GM18907 (cell line): ENCODE measurements at regions not wholly inside any gene's neighbourhood (a gene's known extent, or its start where the extent isn't known, plus 50 kb on each side); places are given as distances from the start of the nearest gene placed in this dataset.

Source experiments
- ATAC-seq: cut with Tn5 transposase; IDR thresholded peaks from one replicate; pipeline ENCODE4 v1.9.1; 2021; ENCODE audit warnings: mild to moderate bottlenecking, moderate library complexity; ENCODE audit not compliant: unreplicated experiment

DNA sequence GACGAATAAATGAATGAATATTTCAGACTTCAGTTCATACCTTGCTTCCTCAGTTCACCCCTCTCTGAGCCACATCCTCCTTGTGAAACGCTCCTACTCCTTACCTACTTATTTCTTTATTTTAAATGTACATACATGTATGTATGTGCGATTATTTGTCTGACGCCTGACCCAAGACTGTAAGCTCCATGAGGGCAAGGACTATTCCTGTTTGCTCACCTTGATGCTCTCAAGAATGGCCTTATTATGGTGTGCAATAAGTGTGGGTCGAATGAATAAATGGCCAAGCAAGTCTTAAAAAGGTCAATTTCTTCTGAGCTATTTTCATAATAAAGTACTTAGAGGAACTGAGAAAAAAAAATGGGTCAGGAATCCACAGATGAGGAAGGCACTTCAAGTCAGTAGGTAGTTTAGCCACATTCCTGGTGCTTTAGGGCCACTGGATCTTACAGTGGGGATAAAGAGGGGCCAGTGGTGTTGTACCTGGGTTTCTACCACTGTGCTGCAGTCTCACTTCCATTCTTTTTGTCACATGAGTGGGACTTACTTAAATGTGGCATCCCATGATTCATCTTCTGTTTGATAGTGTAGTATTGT is 74.7 kb downstream of the SDC1 start:
- ATAC-seq, result no peak

DNA sequence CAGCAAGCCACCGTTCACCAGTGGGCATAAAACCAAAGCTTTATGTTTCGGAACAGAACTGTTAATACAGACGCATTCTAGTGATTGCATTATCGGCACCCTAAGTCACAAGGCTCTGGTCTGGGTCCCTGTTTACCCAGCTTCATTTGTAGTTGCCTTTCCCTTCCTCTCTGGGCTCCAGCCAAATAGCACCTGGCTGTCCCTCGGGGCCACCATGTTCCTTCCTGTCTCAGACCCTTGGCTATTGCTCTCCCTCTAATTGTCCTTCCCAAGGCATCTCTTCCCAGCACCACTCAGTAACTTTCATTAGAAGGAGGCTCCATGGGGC is 75.3 kb downstream of the SDC1 start:
- ATAC-seq, result no peak

DNA sequence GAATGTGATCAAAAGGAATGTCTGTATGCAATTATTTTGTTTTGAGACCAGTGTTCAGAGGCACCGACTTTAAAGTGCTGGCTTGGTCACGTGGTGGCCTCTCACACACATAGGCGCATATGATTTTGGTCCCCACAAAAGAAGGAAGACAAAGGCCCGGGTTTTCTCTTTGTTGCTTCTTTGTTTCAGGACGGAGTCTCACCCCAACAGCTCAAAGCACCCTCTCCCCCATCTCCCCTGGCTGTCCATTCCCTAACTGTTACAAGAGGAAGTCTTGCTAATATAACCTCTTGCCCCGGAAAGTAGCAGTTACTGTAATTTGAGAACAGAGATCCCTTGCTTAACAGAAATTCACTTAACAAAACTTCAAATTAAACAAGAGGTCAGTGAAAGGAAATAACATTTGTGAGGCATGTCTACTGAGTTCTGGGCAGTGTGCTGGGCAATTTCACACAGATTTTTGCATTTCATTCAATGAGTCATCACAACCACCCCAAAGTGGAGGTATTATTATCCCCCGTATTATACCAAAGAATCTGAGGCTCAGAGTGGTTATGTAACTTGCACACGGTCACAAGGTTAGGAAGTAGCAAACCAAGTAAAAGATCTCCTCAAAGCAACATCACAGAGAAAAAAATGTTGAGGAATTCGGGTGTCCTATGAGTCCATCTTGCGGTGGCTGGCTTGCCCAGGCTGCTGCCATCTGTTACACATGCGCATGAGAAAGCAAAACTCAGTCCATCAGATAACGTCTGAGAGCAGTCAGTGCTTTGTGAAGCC is 75.8 kb downstream of the SDC1 start:
- no peak for ATAC-seq

DNA sequence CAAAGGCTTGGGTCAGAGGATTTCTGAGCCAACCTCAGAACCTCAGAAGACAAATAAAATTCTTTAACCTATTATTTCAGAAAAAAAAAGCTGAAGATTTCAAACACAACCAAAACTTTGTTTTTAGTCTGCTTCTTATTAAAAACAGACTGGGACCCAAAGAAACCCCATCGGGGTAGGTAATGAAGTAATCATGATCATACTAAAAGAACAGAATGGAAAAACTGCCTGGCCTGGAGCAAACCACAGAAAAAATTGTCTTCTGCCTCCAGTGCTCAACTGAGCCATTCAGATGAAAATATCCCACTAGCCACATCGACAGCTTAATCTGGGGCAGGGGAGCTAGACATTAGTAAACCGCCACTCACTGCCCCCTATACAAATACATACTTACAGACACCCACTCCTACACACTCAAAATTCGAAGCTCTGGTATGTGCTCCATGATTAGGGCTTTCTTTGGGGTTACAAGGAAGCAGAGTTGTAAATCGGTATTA is 76.5 kb downstream of the SDC1 start:
- no peak for ATAC-seq

DNA sequence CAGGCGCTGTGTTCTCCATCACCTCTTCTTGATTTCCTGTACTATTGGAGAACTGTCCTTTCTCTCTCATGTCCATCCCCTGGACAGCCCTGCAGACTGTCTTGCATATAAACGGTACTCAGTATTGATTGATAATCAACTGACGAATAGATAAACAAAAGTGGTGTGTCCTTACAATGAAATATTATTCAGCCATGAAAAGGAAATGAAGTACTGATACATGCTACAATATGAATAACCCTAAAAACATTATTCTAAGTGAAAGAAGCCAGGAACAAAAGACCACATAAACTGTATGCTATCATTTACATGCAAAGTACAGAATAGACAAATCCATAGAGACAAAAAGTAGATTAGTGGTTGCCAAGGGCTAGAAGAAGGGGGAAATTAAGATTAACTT is 77.6 kb downstream of the SDC1 start:
- ATAC-seq, result no peak

DNA sequence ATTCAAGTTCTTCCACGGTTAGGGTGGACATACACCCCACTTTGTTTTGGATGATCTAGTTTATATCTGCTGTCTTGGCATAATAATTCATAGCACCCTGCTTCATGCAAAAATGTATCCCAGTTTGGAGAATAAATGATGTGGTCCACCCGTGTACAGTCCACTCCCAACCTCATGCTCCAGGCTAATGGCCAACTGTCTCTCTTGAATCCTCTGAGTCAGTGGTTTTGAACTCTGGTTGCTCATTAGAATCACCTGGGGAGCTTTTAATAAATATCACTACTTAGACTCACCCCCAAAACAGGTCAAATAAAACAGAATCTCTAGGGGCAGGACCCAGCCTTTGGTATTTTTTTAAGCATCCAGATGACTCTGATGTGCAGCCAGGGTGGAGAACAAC is 78.5 kb downstream of the SDC1 start:
- no peak for ATAC-seq

DNA sequence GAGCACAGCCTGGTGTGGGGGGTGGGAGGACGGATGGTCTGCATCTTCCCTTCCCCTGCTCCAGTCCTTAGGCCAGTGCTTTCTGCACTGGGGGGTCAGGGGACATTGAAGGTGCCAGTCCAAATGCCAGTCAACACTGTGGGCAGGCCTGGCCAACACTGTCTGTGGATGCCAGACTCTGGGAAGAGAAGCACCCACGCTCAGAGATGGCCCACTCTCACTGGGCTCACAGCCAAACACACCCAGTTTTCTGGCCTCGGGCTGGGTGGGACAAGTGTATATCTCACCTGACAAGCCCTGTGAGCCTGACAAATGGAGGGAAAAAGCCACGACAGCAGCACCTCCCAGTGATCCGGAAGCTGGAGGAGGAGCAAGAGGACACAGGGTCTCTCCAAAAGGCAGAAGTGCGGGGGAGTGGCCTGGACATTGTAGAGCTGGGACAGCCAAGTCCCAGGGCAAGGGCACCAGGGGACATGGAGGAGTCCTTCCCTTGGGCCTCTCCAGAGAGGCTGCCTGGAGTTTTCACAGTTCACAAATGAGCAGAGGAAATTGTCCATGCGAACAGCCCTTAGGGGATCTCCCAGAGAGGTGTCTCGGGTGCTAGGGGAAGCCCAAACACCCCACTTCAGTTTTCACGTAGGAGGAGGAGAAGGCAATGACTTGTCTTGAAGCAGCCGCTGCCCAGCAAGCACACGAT is 79.3 kb downstream of the SDC1 start:
- peak; percentile 84 for ATAC-seq

DNA sequence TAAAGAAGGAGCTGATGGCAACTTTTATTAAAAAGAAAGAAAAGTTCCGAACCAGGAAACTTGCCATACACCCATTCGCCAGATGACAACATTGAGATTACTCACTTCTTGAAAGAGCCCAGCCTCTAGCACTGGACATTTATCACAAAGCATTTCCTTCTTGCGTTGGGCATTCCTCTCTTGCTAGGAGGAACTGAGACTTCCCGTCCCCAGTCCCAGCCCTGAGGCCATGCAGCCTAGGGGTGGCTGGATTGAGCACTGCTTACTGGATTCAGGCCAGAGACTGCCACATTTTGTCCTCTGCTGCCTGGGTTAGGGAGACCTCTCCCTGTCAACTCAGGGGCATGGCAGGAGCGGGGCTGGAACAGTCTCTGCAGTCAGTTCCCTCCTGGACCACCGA is 80.1 kb downstream of the SDC1 start:
- ATAC-seq, result no peak

DNA sequence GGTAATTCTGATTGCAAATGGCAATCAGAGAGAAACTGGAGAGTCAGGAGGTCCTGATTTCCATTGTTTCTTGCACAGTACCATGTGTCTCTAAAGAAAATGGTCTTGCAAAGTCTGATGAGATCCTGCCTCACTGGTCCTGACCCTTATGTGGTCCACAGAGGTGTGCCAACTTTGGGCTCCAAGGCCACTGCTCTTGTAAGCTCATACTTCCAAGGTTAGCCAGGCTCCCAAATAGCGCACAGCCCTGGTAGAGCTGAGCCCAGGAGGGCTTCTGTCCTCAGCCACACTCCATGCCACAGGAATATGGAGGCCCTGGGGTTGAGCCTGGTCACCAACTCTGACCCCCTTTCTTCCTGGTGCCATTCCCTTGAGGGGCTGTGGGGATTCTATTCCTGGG is 80.7 kb downstream of the SDC1 start:
- no peak for ATAC-seq

DNA sequence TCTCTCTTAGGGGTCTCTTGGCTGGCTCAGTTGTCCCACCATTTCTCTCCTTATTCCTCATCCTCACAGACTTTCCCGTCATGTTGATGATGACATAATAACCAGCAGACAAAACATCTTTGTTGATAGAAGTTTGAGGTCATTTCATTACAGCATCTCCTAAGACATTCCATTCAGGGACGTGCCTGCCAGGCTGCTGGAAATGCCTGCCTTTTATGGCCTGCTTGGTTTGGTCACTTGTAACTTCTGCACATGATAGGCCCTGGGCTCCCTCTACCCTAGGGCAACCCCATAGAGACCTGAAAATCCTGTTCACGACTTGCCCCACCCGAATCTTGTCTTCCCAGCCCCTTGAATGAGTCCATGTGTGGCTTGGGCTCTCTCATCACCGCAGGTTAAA is 81.7 kb downstream of the SDC1 start:
- no peak for ATAC-seq

DNA sequence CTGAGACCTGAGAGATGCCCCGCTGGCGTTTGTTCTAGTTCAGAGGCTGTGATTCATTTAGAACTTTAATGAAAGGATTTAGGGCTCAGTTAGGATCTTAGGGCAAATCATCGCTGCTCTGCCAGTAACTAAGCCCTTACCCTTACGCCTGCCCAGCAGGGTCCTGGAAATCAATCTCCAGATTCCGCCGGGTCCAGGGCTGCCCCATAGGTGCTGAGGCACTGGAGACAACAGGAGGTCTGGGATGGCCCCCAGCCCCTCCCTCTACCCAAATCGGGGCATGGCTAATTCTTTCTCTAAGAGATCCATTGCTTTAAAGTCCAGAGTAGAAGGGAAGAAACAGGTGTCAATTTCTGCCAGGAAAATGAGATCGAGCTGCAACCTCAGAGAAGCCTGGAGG is 83.1 kb downstream of the SDC1 start:
- no peak for ATAC-seq

DNA sequence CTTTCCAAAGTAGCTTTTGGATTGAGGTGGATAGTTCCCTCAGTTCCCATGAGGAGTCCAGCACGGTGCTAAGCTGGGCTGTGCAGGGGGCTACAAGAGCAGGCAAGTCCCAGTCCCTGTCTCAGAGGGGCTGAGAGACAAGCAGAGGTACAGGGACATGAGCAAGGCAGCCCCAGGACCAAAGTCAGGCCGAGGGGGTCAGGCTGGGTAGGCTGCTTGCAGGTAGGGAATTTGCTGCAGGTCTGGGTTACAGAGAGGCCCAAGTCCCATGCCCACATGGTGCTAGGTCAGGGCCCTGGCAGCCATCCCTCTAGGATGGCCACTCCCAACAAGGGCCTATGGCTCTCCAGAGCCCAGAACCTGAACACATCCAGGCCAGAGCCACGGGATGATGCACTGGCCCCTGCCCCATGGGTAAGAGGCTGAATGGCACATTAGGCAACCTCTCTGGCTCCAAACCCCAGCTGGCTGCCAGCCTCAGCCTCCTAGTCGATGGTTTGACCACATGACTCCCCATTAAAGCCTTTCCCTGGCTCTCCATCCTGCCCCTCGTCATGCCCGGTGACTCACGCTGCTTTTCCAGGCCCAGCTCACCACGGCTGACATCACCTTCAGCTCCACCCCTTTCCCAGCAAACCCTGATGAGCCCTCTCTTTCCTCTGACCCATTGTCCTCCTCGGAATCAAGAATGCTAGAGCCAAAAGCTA is 83.7 kb downstream of the SDC1 start:
- ATAC-seq, result no peak

DNA sequence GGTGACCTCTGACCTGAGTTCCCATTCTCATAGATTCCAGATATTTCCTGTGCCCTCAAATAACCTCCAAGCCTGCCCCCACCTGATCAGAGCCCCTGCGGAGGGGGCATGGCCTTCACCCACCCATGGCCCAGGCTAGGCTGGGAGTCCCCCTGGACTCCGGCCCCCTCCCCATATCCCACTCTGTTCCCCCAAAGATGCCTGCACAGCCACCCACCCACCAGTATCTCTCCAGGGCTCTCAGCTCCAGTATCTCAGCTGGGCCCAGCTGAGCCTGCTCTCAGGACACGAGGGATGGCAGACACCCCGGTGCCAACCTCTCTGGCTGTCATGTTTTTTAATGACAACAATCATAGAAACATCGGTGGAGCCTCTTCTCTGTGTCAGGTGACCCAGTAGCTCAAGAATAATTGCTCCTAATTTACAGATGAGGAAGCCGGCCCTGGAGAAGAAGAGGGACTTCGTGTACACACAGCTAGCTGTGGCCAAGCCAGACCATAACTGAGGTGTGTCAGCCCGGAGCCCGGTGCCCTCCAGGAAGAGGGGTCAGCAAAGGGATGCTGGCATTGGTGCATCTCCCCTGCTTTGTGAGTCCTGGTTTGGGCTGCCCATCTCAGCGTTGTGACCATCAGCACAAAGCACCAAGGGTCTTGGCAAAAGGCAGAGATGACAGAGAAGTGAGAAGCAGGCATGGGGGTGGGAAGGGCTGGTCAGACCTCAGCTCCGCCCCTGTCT is 84.4 kb downstream of the SDC1 start:
- ATAC-seq, result no peak

DNA sequence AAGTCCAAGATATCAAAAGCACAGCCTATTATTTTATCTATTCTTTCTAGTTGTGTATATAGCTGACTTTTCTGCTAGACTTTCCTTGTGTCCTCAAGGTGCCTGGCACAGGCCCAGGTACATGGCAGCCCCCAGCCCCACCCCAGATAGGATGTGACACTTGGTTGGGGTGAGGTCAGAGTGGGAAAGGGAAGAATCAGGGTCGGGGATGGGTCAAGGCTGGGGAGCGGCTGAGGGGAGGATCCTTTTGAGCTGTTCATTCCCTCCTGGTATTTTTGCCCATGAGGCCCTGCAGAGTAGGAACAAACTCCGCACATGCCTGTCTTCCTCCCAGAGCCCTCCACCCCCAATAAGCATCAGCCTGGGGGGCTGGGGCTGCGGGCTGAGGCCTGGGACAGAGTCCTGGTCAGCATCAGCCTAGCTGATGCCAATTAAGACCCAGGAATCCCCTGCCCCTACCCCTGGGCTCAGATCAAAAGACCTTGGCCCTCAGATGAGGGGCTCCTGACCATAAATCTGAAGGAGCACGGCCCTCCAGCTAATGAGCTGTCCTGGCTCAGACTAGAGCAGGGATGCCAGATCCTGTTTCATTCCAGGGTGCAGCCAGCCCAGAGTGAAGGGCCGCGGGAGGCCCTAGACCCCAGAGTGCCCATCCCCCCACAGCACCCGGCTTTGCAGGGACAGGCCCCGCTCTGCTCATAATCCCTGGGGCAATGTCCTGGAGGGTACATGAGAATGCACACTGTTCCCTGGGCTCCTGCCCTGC is 85.3 kb downstream of the SDC1 start:
- ATAC-seq, result no peak

DNA sequence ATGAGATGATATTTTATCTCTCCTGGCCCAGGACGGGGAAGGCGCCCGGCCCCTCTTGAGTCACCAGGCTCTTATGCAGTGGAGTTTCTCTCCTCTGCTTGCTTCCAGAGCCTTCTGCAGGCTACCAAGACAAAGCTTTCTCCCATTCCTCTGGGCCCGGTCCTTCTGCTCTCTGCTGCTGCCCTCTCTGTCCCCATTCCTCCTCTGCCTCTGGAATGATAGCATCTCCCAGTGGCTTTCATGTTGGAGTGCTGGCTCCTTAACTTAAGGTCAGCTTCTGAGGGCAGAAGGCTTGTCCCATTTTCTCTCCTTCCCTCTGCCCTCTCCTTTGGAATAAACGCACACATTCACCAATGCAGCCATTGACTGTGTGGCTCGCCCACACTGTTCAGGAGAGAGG is 86.2 kb downstream of the SDC1 start:
- no peak for ATAC-seq

DNA sequence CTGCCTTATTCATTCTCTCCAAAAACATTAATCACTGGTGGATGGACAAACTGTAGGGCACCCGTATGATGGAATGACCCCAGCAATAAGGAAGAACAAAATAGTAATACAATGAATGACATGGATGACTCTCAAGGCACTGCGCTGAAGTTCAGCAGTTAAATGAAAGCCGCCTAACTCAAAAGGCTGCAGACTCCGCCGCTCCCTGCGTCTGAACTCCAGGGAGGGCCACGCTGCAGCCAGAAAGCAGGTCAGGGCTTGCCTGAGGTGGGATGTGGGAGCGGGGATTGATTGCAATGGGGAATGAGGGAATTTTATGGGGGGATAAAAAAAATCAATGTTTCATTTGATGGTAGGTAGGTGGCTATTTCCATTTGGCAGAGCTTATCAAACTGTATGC is 86.5 kb upstream of the LAPTM4A start:
- no peak for ATAC-seq

DNA sequence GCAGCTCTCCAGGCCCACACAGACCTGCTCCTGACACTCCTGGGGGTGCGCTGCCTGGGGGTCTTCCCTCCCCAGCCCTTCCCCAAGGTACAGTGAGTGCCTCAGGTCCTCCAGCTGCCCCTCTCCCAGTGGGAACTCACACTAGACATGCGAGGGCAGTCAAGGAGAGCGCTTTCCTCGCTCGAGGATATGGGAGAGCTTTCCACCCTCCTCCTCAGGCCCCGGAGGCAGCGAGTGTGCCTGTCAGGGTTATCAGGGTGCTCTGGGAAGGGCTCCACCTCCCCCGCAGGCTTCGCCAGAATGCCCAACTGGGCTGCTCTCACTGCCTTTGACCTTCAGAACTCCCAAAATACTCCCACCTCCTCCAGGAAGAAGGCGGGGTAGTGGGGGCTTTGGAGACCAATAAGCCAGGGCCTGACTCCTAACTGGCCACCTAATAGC is 85.7 kb upstream of the LAPTM4A start:
- no peak for ATAC-seq

DNA sequence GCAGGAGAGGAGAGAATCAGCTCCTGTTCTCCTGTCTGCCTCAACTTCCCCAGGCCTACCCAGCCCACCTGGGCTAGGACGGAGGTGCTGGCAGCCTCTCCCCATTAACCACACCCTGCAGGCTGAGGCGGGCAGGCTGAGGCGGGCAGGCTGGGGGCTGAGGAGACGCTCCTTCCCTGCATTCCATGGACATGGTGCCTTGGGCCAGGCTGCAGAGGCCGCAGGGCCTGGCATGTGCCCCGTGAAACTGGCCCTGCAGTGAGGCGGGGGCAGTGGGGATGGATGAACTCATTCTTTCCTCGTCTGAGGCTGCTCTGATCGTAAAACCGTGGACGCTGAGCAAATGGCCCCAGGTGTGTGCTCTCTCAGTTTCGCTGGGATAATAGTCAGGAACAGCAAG is 84.7 kb upstream of the LAPTM4A start:
- no peak for ATAC-seq

DNA sequence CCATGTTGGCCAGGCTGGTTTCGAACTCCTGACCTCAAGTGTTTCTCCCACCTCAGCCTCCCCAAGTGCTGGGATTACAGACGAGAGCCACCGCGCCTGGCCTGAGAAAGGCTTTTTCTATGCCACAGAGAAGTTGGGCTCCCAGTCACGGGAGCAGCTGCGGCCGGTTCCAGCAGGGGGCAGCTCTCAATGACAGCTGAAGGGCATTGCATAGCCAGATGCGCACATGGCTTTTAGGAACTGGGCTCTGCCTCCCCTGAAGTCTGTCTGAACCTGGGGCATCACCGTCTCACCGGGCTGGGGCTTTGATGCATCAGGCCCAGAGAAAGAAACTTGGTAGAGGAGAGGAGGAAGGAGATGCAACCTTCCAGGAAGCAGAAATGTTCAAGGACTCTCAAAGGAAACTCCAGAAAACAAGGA is 84.2 kb upstream of the LAPTM4A start:
- peak; percentile 88 for ATAC-seq

DNA sequence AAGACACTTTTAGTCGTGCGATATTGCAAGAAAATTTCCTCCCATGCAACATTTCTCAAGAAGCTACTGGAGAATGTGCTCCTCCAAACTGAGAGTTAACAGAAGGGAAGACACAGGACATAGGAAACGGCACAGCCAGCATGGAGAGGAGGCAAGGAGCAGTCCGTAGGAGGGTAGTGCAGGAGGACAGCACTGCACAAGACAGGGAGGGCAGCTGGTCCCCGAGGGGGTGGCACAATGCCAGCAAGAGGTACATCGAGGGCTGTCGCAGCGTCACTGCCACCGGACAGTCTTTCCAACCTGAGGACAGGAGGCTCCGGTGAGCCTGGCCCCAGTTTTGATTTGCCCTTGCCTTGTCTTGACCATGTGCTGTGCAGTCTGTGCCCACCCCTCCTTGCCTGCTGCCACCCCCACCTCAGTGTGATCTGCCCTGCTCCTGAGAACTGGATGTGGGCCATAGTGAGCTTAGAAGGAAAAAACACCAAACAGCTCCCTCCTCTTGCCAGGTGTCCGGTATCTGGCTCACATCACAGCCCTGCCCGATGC is 81.6 kb upstream of the LAPTM4A start:
- no peak for ATAC-seq
